HG03571 (cell line): ENCODE measurements at regions not wholly inside any gene's neighbourhood (a gene's known extent, or its start where the extent isn't known, plus 50 kb on each side); places are given as distances from the start of the nearest gene placed in this dataset.

ENCODE experiments used
- ATAC-seq: cut with Tn5 transposase; IDR thresholded peaks from one replicate; pipeline ENCODE4 v1.9.1; 2021; ENCODE audit not compliant: unreplicated experiment

GRCh38 chr22:48889209-48889830 is 938.4 kb downstream of the BRD1 start:
- ATAC-seq = no peak

- ATAC-seq = no peak
Observed at GRCh38 chr22:48888466-48889208, 939.0 kb downstream of the BRD1 start.

GRCh38 chr22:48887394-48888332 is 940.0 kb downstream of the BRD1 start:
- no peak for ATAC-seq

- ATAC-seq = no peak
Observed at GRCh38 chr22:48886604-48887393, 940.9 kb downstream of the BRD1 start.

GRCh38 chr22:48885919-48886305 is 941.8 kb downstream of the BRD1 start:
- ATAC-seq = no peak

- ATAC-seq = no peak
Observed at GRCh38 chr22:48885271-48885918, 942.3 kb downstream of the BRD1 start.

GRCh38 chr22:48884786-48885185 is 942.9 kb downstream of the BRD1 start:
- ATAC-seq = no peak

GRCh38 chr22:48884324-48884723 is 943.3 kb downstream of the BRD1 start:
- no peak for ATAC-seq

GRCh38 chr22:48883211-48883960 is 944.3 kb downstream of the BRD1 start:
- ATAC-seq = no peak

- no peak for ATAC-seq
Observed at GRCh38 chr22:48882636-48883200, 945.0 kb downstream of the BRD1 start.

- ATAC-seq = no peak
Observed at GRCh38 chr22:48881326-48881980, 946.2 kb downstream of the BRD1 start.

- ATAC-seq = no peak
Observed at GRCh38 chr22:48880749-48881148, 946.9 kb downstream of the BRD1 start.

GRCh38 chr22:48876951-48877350 is 950.7 kb downstream of the BRD1 start:
- ATAC-seq = no peak

GRCh38 chr22:48874956-48875355 is 952.7 kb downstream of the BRD1 start:
- no peak for ATAC-seq

- ATAC-seq = no peak
Observed at GRCh38 chr22:48873191-48873520, 954.5 kb downstream of the BRD1 start.

GRCh38 chr22:48872271-48873190 is 955.1 kb downstream of the BRD1 start:
- no peak for ATAC-seq

GRCh38 chr22:48871176-48871840 is 956.4 kb downstream of the BRD1 start:
- ATAC-seq = no peak
